GM18909 (cell line): ENCODE measurements at regions not wholly inside any gene's neighbourhood (a gene's known extent, or its start where the extent isn't known, plus 50 kb on each side); places are given as distances from the start of the nearest gene placed in this dataset.

Source experiments
- ATAC-seq: cut with Tn5 transposase; IDR thresholded peaks from one replicate; pipeline ENCODE4 v1.9.1; 2021; ENCODE audit warnings: mild to moderate bottlenecking; ENCODE audit not compliant: unreplicated experiment, poor library complexity

DNA sequence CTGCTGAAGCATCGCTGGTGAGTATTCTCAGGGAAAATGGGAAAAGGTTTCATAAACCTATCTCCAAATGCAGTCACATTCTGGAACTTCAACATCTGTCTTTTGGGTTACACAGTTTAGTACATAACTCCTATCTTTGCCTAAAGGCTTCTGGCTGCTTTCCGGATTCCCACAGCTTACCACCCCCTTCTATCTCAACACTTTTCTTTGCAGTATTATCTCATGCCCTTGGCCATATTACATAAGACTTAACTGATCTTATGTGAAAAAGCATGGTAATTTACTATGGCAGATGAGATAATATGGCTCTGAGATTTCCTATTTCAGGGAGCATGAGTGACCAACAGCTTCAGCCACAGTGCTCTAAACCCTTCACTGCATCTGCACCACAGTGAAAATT lies 369.3 kb upstream of the LINC00305 start:
- no peak for ATAC-seq

- no peak for ATAC-seq
Measured at GRCh38 chr18:64513401-64513800, 364.5 kb upstream of the LINC00305 start.

GRCh38 chr18:64490207-64490606 lies 341.3 kb upstream of the LINC00305 start:
- ATAC-seq: no peak

GRCh38 chr18:64488698-64489097 lies 339.8 kb upstream of the LINC00305 start:
- no peak for ATAC-seq

DNA sequence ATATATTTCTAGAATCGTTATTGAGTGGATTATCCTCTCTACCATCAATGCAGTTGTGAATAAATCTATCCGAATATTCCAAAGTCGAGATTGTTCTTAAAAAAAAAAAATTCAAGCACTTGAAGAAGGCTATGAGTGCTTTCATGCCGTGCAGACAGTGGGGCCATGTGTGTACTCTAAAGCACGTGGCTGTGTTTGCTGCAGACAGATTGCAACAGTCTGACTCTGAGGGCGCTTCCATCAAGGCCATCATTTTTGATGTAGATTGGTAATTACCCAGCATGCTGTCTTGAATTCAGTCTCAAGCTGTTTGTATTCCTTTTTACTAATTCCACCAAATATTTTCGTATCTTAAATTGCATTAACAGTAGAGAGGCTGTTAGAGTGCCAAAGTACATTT lies 325.9 kb upstream of the LINC00305 start:
- ATAC-seq: no peak

GRCh38 chr18:64474255-64474654 lies 325.4 kb upstream of the LINC00305 start:
- ATAC-seq: no peak

- ATAC-seq: no peak
Measured at GRCh38 chr18:64449434-64449833, 300.5 kb upstream of the LINC00305 start.

GRCh38 chr18:64444819-64445218 lies 295.9 kb upstream of the LINC00305 start:
- ATAC-seq: no peak

GRCh38 chr18:64438178-64438577 lies 289.3 kb upstream of the LINC00305 start:
- no peak for ATAC-seq

GRCh38 chr18:64436111-64436510 lies 287.2 kb upstream of the LINC00305 start:
- no peak for ATAC-seq

DNA sequence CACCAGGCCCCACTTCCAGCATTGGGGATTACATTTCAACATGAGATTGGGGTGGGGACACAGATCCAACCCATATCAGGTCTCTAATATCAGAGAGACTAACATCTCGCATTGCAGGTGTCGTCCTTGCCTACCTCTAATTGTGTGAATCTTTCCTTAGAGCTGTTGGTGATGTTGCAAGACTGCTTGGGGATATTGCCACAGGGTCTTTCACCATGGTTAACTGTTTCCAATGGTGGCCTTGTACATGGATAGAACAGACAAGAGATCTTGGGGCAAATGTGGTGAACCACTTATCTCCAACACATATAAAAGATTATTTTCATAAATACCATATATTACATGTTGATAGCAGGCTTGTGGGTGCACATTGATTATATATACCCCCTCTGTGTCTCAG lies 270.3 kb upstream of the LINC00305 start:
- ATAC-seq: no peak

DNA sequence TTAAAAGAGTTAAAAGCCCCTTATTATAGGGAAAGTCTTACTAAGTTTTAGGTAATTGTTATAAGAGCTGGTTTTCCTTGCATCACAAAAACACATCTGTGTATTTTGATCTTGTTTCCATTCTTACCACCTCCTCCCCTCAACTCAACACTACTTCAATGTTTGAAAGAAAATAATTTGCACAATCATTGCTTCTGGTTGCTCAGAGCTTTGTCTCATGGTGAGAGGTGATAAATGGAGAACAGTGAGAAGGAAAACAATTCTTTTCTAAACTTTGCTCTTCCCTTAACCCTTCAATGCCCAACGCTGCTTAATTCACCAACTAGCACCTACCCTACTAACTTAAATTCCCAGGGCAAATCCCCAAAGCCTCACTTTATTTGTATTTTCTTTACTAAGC lies 268.1 kb upstream of the LINC00305 start:
- ATAC-seq: no peak

DNA sequence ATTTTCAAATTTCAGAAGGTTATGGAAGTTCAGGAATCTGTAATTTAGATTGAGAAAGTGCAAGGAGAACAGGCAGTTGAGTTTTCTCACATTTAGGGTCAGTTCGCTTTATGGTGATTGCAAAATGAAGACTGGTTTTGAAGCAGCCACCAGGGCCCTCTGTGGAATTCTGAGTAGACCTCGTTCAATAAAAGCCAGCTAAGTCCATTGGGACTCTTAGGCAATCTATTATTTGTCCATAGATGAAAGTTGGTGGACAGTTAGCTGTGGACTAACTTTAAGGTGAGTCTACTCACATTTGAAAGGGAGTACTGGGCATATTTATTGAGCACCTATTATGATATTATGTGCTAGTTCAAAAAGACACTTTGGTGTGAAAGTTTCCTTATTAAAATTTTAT lies 266.3 kb upstream of the LINC00305 start:
- no peak for ATAC-seq

DNA sequence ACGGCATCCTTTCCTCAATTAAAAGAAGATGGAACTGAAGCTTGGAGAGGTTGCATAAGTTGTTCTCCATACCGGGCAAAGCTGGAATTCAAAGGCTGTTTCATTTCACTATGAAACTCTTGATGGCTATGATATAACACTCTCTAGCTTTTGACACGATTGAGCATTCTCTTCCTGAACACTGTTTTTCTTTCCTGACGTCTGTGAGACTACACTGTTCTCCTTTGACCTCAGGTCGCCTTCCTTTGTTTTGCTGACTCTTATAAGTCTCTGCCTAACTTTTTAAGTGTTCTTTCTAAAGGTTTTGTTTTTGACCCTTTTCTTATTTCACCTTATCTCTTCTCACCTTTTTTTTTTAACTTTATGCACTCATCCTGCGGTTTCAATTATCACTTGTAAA lies 261.8 kb upstream of the LINC00305 start:
- ATAC-seq: no peak

- ATAC-seq: peak; percentile 54
Measured at GRCh38 chr18:64409511-64409910, 260.6 kb upstream of the LINC00305 start.

GRCh38 chr18:64407606-64408005 lies 258.7 kb upstream of the LINC00305 start:
- ATAC-seq: no peak

DNA sequence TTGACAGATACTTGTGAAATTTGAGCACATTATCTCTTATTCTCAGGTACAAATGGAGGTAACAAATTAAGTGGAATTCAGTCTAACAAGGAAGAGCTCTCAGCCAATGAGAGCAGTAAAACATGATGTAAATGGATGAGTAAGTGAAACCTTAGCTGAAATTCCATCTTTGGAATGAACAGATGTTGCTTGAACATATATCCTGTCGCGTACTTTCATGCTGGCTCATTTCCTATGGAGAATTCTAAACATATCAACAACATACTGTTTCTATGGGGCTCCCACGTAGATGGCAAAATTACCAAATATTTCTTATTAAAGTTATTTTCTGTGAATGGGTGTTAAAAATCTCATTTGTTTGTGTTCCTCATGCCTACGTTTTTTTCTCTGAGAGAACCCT lies 256.3 kb upstream of the LINC00305 start:
- no peak for ATAC-seq

DNA sequence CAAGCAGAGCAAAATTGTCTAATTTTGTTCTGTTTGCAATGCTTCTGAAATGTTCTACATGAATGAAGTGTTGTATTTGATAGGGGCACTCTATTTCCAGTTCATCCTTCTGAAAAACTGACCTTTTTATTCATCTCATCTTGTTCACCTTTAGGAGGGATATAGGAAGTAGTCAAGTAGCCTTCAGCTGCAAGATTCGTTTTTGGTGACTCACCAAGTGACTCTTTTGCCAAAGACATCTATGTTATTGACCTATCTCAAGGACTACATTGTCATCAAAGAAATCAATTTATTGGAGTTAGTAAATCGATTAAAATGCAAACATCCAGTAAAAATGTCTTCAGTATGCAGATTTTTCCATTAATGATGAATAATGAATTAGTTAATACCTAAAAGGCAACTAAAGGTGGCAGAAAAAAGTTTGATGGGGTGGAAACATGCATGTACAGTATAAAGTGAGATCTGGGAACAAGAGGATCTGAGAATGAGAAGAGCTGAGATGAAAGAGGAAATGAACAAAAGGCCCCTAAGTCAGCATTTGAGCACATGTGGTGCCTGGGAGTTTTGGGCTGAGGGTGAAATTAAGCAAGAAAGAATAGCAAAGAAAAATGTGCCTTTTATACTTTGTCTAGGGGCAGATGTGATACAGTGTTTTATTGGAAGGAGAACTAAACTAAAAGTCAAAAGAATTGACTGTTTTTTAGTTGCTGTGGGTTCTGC lies 255.1 kb upstream of the LINC00305 start:
- ATAC-seq: no peak

- ATAC-seq: no peak
Measured at GRCh38 chr18:64402636-64403035, 253.7 kb upstream of the LINC00305 start.

DNA sequence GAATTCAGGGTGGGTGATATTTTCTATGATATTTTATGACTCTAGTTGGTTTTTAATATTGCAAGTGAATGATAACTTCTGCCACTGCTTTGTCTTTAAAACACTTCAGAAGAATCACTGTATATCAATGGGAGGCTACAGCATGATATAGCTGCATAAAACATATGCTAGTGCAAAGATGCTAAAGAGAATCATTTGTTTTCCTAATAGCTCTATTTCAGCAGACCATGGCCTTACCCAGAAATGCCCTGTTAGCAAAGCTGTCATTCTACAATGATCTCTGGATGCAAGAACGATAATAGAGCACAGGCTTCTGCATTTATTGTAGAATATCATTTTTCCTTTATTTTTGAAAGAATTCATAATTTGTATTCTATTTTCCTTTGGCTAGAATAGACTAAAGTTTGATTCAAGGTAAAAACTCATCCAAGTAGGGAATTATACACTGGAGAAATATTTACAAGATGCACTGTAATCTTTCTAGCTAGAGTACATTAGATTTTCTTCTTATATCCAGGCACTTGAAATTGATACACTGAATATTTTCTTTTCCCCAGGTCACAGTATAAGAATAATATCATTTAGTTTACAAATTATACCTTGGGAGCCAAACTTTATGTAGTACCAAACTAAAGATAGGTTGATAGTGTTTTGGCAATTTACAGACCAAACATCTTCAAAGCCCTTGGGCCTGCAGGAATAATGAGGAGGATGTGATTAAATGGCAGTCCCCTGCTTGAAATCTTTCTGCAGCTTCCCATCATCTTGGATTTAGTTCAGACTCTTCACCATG lies 252.6 kb upstream of the LINC00305 start:
- no peak for ATAC-seq

DNA sequence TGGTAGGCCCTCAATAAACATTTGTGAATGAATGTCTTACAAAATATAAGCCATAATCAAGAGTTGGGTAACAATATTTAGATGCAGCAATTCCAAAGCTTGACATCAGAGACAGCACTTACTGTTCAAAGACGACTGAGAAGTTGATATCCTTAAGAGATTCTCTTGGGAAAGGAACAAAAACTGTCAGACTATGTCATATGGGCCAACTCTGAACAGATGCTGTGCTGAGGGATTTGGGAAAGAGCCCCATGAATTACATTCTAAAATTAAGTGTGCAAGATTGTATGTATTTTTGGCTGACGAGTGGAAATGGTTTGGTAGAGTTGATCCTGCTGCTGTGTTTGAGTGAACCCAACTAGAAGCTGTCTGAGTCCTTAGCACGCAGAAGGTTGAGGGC lies 250.7 kb upstream of the LINC00305 start:
- ATAC-seq: no peak

DNA sequence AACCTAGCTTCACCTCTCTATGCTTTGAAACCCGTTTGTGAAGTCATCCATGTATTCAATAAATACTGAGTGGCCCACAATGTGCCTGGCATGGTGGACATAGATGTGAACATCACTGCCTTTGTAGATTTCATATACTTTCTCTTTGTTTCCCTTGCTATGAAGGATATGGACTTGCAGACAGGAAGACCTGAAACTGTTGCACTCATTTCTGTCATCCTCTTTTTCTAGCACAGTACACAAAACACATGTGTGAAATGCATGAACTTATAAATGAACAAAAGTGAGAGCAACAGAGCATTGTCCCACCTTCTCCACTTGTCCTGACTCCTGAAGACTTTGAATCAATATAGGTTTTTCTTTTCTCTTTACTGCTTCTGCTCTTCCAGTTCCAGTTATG lies 249.4 kb upstream of the LINC00305 start:
- no peak for ATAC-seq
